Tibial nerve (tissue), 4 donors: ENCODE measurements at regions not wholly inside any gene's neighbourhood (a gene's known extent, or its start where the extent isn't known, plus 50 kb on each side); places are given as distances from the start of the nearest gene placed in this dataset.

Source experiments
- DNase-seq, 2 donors: peaks; one replicate each; pipeline ENCODE4 v3.0.0-alpha.2; 2019; ENCODE audit warnings: low spot score in 2 of 2
- H3K27ac ChIP-seq, 4 donors: fragments of 200-600 bp; sonication (generic) in 3 of 4; one replicate each; pipeline ENCODE4 v1.5.1; 2017 to 2019; ENCODE audit warnings: mild to moderate bottlenecking in 1 of 4
- H3K27me3 ChIP-seq, 2 donors: fragments of 200-600 bp; sonication (generic) in 1 of 2; one replicate each; pipeline versions ENCODE4 v1.5.1 to v1.6.0; 2017 to 2019
- H3K36me3 ChIP-seq, 3 donors: fragments of 200-600 bp; sonication (generic); one replicate each; pipeline ENCODE4 v1.5.1; 2018 to 2019
- H3K4me1 ChIP-seq, 4 donors: fragments of 200-600 bp; sonication (generic) in 3 of 4; one replicate each; pipeline ENCODE4 v1.5.1; 2017 to 2019
- H3K4me3 ChIP-seq, 4 donors: fragments of 200-600 bp; sonication (generic) in 3 of 4; one replicate each; pipeline ENCODE4 v1.5.1; 2017 to 2019; ENCODE audit warnings: mild to moderate bottlenecking in 1 of 4, moderate library complexity in 1 of 4
- H3K9me3 ChIP-seq, 4 donors: fragments of 200-600 bp; sonication (generic) in 3 of 4; one replicate each; pipeline ENCODE4 v1.5.1; 2017 to 2019
- CTCF ChIP-seq, 5 experiments: fragments of 200-600 bp in 3 of 5; fragments of 450-650 bp in 2 of 5; sonication (generic) in 3 of 5; IDR thresholded peaks; one replicate each; pipeline ENCODE4 v1.5.1; 2016 to 2019; ENCODE audit warnings: antibody characterized with exemption in 5 of 5, mild to moderate bottlenecking in 3 of 5, moderate library complexity in 2 of 5
- EP300 ChIP-seq, 2 donors: sonication (generic); formaldehyde crosslinking; IDR thresholded peaks; one replicate each; pipeline ENCODE4 v1.6.1; 2017; ENCODE audit warnings: antibody characterized with exemption in 2 of 2, mild to moderate bottlenecking in 1 of 2
- POLR2A ChIP-seq, 2 donors: fragments of 450-650 bp; IDR thresholded peaks; one replicate each; pipeline ENCODE4 v1.6.1; 2017; ENCODE audit warnings: antibody characterized with exemption in 2 of 2, mild to moderate bottlenecking in 2 of 2, moderate library complexity in 2 of 2
- WGBS, 2 donors: methylation state at CpG; one replicate each; pipeline ENCODE4 v1.1.5; 2018; 5-methylcytosine and 5-hydroxymethylcytosine counted together

GRCh38 chr7:153030976-153031375 is 271.4 kb downstream of the ACTR3B start:
- WGBS, 2 donors: 90 to 95% methylated on average over 5 of the region's 5 CpGs
- no peaks in the 10 kb centered on the region for H3K4me1 ChIP-seq
- H3K4me3 ChIP-seq: no peak overlapping the region
- no peak for TF ChIP-seq EP300 (IDR thresholded peaks at IDR 0.05)
- no peak for TF ChIP-seq POLR2A (IDR thresholded peaks at IDR 0.05)
- TF ChIP-seq CTCF (IDR thresholded peaks at IDR 0.05): no peak
- no peaks in the 10 kb centered on the region for H3K36me3 ChIP-seq
- H3K27me3 ChIP-seq: no peaks in the 10 kb centered on the region
- H3K27ac ChIP-seq: no peak overlapping the region
- no peaks in the 10 kb centered on the region for H3K9me3 ChIP-seq
- no peak for DNase-seq

- no peaks in the 10 kb centered on the region for H3K36me3 ChIP-seq
- no peak for DNase-seq
- H3K4me1 ChIP-seq: no peaks in the 10 kb centered on the region
- no peak overlapping the region for H3K4me3 ChIP-seq
- no peak overlapping the region for H3K27ac ChIP-seq
- TF ChIP-seq POLR2A (IDR thresholded peaks at IDR 0.05) (no peak), EP300 (IDR thresholded peaks at IDR 0.05) (no peak), CTCF (IDR thresholded peaks at IDR 0.05) (no peak)
- H3K9me3 ChIP-seq: no peaks in the 10 kb centered on the region
- no peaks in the 10 kb centered on the region for H3K27me3 ChIP-seq
- WGBS, 2 donors: 71 to 75% methylated on average over 7 to 8 of the region's 8 CpGs
Measured at GRCh38 chr7:153034791-153035190, 275.2 kb downstream of the ACTR3B start.

DNA sequence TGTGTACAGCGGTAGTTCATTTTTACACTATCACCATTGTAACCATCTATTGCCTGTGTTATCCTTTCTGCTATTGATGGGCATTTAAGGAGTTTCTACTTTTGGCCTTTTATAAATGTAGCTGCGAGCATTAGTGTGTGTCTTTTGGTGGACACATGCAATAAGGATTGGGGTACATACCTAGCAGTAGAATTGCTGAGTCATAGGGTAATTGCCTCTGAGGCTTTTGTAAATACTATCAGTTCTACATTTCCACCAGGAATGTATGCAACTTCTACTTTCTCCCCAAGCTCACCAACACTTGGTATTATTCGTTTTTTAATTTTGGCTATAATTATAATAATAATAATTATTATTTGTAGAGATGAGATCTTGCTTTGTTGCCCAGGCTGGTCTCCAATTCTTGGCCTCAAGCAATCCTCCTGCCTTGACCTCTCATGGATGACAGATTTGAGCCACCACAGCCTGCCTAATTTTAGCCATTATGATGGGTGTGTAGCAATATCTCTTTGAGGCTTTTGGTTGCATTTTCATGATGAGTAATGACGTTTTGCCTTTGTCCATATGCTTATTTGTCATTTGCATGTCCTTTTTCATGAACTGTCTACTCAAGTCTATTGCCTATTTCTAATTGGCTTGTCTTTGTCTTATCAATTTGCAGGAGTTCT is 277.0 kb downstream of the ACTR3B start:
- Histone ChIP-seq H3K4me1 (no peaks in the 10 kb centered on the region), H3K27me3 (no peaks in the 10 kb centered on the region), H3K9me3 (no peaks in the 10 kb centered on the region), H3K27ac (no peak overlapping the region), H3K36me3 (no peaks in the 10 kb centered on the region), H3K4me3 (no peak overlapping the region)
- 75 to 82% methylated on average over 4 of the region's 4 CpGs for WGBS, 2 donors
- no peak for TF ChIP-seq CTCF (IDR thresholded peaks at IDR 0.05)
- TF ChIP-seq EP300 (IDR thresholded peaks at IDR 0.05): no peak
- no peak for TF ChIP-seq POLR2A (IDR thresholded peaks at IDR 0.05)
- DNase-seq: no peak

GRCh38 chr7:153043440-153043839 is 283.9 kb downstream of the ACTR3B start:
- H3K9me3 ChIP-seq: peaks cover 0 to 2% (median 0%) of the 10 kb centered on the region in 4 donors
- no peak overlapping the region for H3K4me3 ChIP-seq
- 87 to 91% methylated on average over 6 to 7 of the region's 9 CpGs for WGBS, 2 donors
- no peak overlapping the region for H3K27ac ChIP-seq
- no peaks in the 10 kb centered on the region for H3K36me3 ChIP-seq
- H3K27me3 ChIP-seq: no peaks in the 10 kb centered on the region
- DNase-seq: no peak
- TF ChIP-seq EP300 (IDR thresholded peaks at IDR 0.05) (no peak), POLR2A (IDR thresholded peaks at IDR 0.05) (no peak), CTCF (IDR thresholded peaks at IDR 0.05) (no peak)
- no peaks in the 10 kb centered on the region for H3K4me1 ChIP-seq

DNA sequence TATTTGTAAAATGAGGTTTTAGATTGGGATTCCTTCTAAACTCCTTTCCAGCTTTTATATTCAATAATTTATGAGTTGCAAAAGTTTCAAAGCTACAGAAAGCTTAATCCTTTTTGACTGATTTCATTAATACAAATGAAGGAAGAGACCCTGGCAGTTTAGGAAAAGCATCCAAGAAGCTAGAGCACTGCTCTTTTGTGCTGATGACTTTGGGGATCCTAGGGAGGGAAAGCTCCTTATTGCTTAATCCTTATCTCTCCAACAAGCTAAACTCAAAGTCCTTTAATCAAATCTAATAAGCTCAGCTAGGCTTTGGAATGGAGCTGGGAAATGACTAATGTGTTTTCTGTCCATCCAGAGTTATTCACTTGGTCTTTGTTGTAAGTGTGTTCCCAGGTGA is 285.4 kb downstream of the ACTR3B start:
- Histone ChIP-seq H3K4me1 (no peaks in the 10 kb centered on the region), H3K27ac (no peak overlapping the region), H3K27me3 (no peaks in the 10 kb centered on the region), H3K36me3 (no peaks in the 10 kb centered on the region), H3K4me3 (no peak overlapping the region), H3K9me3 (peaks cover 0 to 2% (median 0%) of the 10 kb centered on the region in 4 donors)
- DNase-seq: no peak
- TF ChIP-seq EP300 (IDR thresholded peaks at IDR 0.05): no peak
